ES-I3 (cell line): ENCODE measurements at regions not wholly inside any gene's neighbourhood (a gene's known extent, or its start where the extent isn't known, plus 50 kb on each side); places are given as distances from the start of the nearest gene placed in this dataset.

Source experiments
- H3K36me3 ChIP-seq: 2 replicates; pipeline ENCODE4 v1.6.1; 2013; ENCODE audit warnings: mild to moderate bottlenecking, low read length, control low read depth, moderate library complexity; ENCODE audit not compliant: insufficient read depth
- H3K4me1 ChIP-seq: 2 replicates; pipeline ENCODE4 v1.6.1; 2013; ENCODE audit warnings: mild to moderate bottlenecking, control low read depth, low read length; ENCODE audit not compliant: insufficient read depth
- H3K9ac ChIP-seq: 2 replicates; pipeline ENCODE4 v1.6.1; 2013; ENCODE audit warnings: low read depth, mild to moderate bottlenecking, low read length, moderate library complexity
- H3K9me3 ChIP-seq: 2 replicates; pipeline ENCODE4 v1.6.1; 2013; ENCODE audit warnings: mild to moderate bottlenecking, low read length, moderate library complexity; ENCODE audit not compliant: control insufficient read depth, insufficient read depth

GRCh38 chr3:34200576-34200975 lies 402.1 kb downstream of the PDCD6IP start:
- no peaks in the 10 kb centered on the region for H3K4me1 ChIP-seq
- H3K9ac ChIP-seq = no peak overlapping the region
- no peaks in the 10 kb centered on the region for H3K36me3 ChIP-seq
- H3K9me3 ChIP-seq = no peaks in the 10 kb centered on the region

GRCh38 chr3:34202975-34203374 lies 404.5 kb downstream of the PDCD6IP start:
- Histone ChIP-seq H3K36me3 (no peaks in the 10 kb centered on the region), H3K9me3 (no peaks in the 10 kb centered on the region), H3K4me1 (no peaks in the 10 kb centered on the region), H3K9ac (no peak overlapping the region)

GRCh38 chr3:34203386-34203785 lies 405.0 kb downstream of the PDCD6IP start:
- Histone ChIP-seq H3K9ac (no peak overlapping the region), H3K4me1 (no peaks in the 10 kb centered on the region), H3K36me3 (no peaks in the 10 kb centered on the region), H3K9me3 (no peaks in the 10 kb centered on the region)

GRCh38 chr3:34207002-34207401 lies 408.6 kb downstream of the PDCD6IP start:
- Histone ChIP-seq H3K9me3 (no peaks in the 10 kb centered on the region), H3K9ac (no peak overlapping the region), H3K36me3 (no peaks in the 10 kb centered on the region), H3K4me1 (no peaks in the 10 kb centered on the region)

GRCh38 chr3:34207806-34208205 lies 409.4 kb downstream of the PDCD6IP start:
- Histone ChIP-seq H3K4me1 (no peaks in the 10 kb centered on the region), H3K9me3 (no peaks in the 10 kb centered on the region), H3K36me3 (no peaks in the 10 kb centered on the region), H3K9ac (no peak overlapping the region)

- no peaks in the 10 kb centered on the region for H3K4me1 ChIP-seq
- H3K9me3 ChIP-seq = no peaks in the 10 kb centered on the region
- H3K36me3 ChIP-seq = no peaks in the 10 kb centered on the region
- no peak overlapping the region for H3K9ac ChIP-seq
Measured at GRCh38 chr3:34212175-34212574, 413.7 kb downstream of the PDCD6IP start.

- H3K4me1 ChIP-seq = no peaks in the 10 kb centered on the region
- no peaks in the 10 kb centered on the region for H3K36me3 ChIP-seq
- H3K9me3 ChIP-seq = no peaks in the 10 kb centered on the region
- H3K9ac ChIP-seq = no peak overlapping the region
Measured at GRCh38 chr3:34212656-34213055, 414.2 kb downstream of the PDCD6IP start.

- Histone ChIP-seq H3K9me3 (no peaks in the 10 kb centered on the region), H3K9ac (no peak overlapping the region), H3K36me3 (no peaks in the 10 kb centered on the region), H3K4me1 (no peaks in the 10 kb centered on the region)
Measured at GRCh38 chr3:34213478-34213877, 415.0 kb downstream of the PDCD6IP start.

GRCh38 chr3:34216711-34217335 lies 418.4 kb downstream of the PDCD6IP start:
- H3K9ac ChIP-seq = no peak overlapping the region
- no peaks in the 10 kb centered on the region for H3K36me3 ChIP-seq
- H3K9me3 ChIP-seq = 0 out of 2 replicates have a peak, but pooled peaks cover 2% of the 10 kb centered on the region
- no peaks in the 10 kb centered on the region for H3K4me1 ChIP-seq

- Histone ChIP-seq H3K9ac (no peak overlapping the region), H3K9me3 (peaks cover 2% of the 10 kb centered on the region; the same call in 1 of the 2 replicates), H3K36me3 (no peaks in the 10 kb centered on the region), H3K4me1 (no peaks in the 10 kb centered on the region)
Measured at GRCh38 chr3:34218706-34219385, 420.4 kb downstream of the PDCD6IP start.

GRCh38 chr3:34219556-34219955 lies 421.1 kb downstream of the PDCD6IP start:
- H3K9me3 ChIP-seq = peaks cover 2% of the 10 kb centered on the region; the same call in 1 of the 2 replicates
- H3K9ac ChIP-seq = no peak overlapping the region
- no peaks in the 10 kb centered on the region for H3K36me3 ChIP-seq
- H3K4me1 ChIP-seq = no peaks in the 10 kb centered on the region

GRCh38 chr3:34225821-34226366 lies 427.5 kb downstream of the PDCD6IP start:
- Histone ChIP-seq H3K9ac (no peak overlapping the region), H3K9me3 (no peaks in the 10 kb centered on the region; the same call in 1 of the 2 replicates), H3K36me3 (no peaks in the 10 kb centered on the region), H3K4me1 (no peaks in the 10 kb centered on the region)

- Histone ChIP-seq H3K4me1 (no peaks in the 10 kb centered on the region), H3K36me3 (no peaks in the 10 kb centered on the region), H3K9me3 (no peaks in the 10 kb centered on the region), H3K9ac (no peak overlapping the region)
Measured at GRCh38 chr3:34229876-34230275, 431.4 kb downstream of the PDCD6IP start.

- Histone ChIP-seq H3K9me3 (no peaks in the 10 kb centered on the region), H3K9ac (no peak overlapping the region), H3K4me1 (no peaks in the 10 kb centered on the region), H3K36me3 (no peaks in the 10 kb centered on the region)
Measured at GRCh38 chr3:34235096-34235495, 436.7 kb downstream of the PDCD6IP start.

GRCh38 chr3:34237946-34238345 lies 439.5 kb downstream of the PDCD6IP start:
- Histone ChIP-seq H3K9ac (no peak overlapping the region), H3K4me1 (no peaks in the 10 kb centered on the region), H3K36me3 (no peaks in the 10 kb centered on the region), H3K9me3 (no peaks in the 10 kb centered on the region)
